Neuronal stem cell (in vitro differentiated cells): ENCODE measurements at regions not wholly inside any gene's neighbourhood (a gene's known extent, or its start where the extent isn't known, plus 50 kb on each side); places are given as distances from the start of the nearest gene placed in this dataset. TPM values are rescaled to one million over a fixed set of nuclear protein-coding genes. Genes with fewer than 3 reads are reported as not detected.
"Not testable (repeated sequence)": the region's sequence is repeated elsewhere in the genome, so short reads cannot be mapped to it uniquely, and the experiment has no call there.

Experiments used
- DNase-seq: peaks from one replicate; pipeline ENCODE4 v3.0.0-alpha.2; 2013; ENCODE audit warnings: low spot score
- H2AFZ ChIP-seq: one replicate; pipeline ENCODE4 v1.6.1; 2013; ENCODE audit warnings: mild to moderate bottlenecking, low read length, inconsistent platforms
- H2AK5ac ChIP-seq: 2 replicates; pipeline ENCODE4 v1.6.1; 2013; ENCODE audit warnings: low read depth, mild to moderate bottlenecking, inconsistent platforms, low read length, moderate library complexity, mixed read lengths
- H2BK120ac ChIP-seq: 2 replicates; pipeline ENCODE4 v1.6.1; 2013; ENCODE audit warnings: low read depth, mild to moderate bottlenecking, inconsistent platforms, low read length, moderate library complexity, mixed read lengths
- H2BK12ac ChIP-seq: one replicate; pipeline ENCODE4 v1.6.1; 2013; ENCODE audit warnings: low read length, inconsistent platforms
- H2BK15ac ChIP-seq: 2 replicates; pipeline ENCODE4 v1.6.1; 2013; ENCODE audit warnings: mild to moderate bottlenecking, low read length, inconsistent platforms, mixed read lengths
- H2BK5ac ChIP-seq: one replicate; pipeline ENCODE4 v1.6.1; 2013; ENCODE audit warnings: inconsistent platforms, mild to moderate bottlenecking, low read length, moderate library complexity
- H3K14ac ChIP-seq: one replicate; pipeline ENCODE4 v1.6.1; 2013; ENCODE audit warnings: low read length, inconsistent platforms
- H3K18ac ChIP-seq: 2 replicates; pipeline ENCODE4 v1.6.1; 2013; ENCODE audit warnings: low read length, inconsistent platforms
- H3K23ac ChIP-seq: 2 replicates; pipeline ENCODE4 v1.6.1; 2013; ENCODE audit warnings: low read depth, mild to moderate bottlenecking, mixed read lengths, low read length, inconsistent platforms; ENCODE audit not compliant: poor library complexity
- H3K27ac ChIP-seq: replicated peaks from 3 replicates; pipeline ENCODE4 v1.5.1; 2013; ENCODE audit warnings: low read length, inconsistent platforms
- H3K27me3 ChIP-seq, 3 experiments: 2 replicates each; pipeline ENCODE4 v1.6.1; 2013; ENCODE audit warnings: low read length in 3 of 3, mild to moderate bottlenecking in 2 of 3, inconsistent platforms in 1 of 3, low read depth in 1 of 3, mixed read lengths in 1 of 3, moderate library complexity in 1 of 3; ENCODE audit not compliant: control insufficient read depth in 3 of 3, insufficient read depth in 3 of 3
- H3K36me3 ChIP-seq, 2 donors: replicated peaks in 1 of 2; 2 replicates each; pipeline ENCODE4 v1.6.1; 2013; ENCODE audit warnings: low read length in 2 of 2; ENCODE audit not compliant: control insufficient read depth in 2 of 2, insufficient read depth in 2 of 2
- H3K4ac ChIP-seq: 2 replicates; pipeline ENCODE4 v1.6.1; 2013; ENCODE audit warnings: inconsistent platforms, mild to moderate bottlenecking, low read length, moderate library complexity
- H3K4me1 ChIP-seq, 2 donors: 1 replicate in 1 of 2; 2 replicates in 1 of 2; pipeline ENCODE4 v1.6.1; 2013; ENCODE audit warnings: low read length in 2 of 2, low read depth in 1 of 2; ENCODE audit not compliant: control insufficient read depth in 2 of 2, insufficient read depth in 1 of 2
- H3K4me2 ChIP-seq: one replicate; pipeline ENCODE4 v1.6.1; 2013; ENCODE audit warnings: mild to moderate bottlenecking, low read length, inconsistent platforms; ENCODE audit not compliant: insufficient read depth, poor library complexity, severe bottlenecking
- H3K4me3 ChIP-seq, 2 donors: 2 replicates each; pipeline ENCODE4 v1.5.1; 2013; ENCODE audit warnings: low read length in 2 of 2, mild to moderate bottlenecking in 2 of 2, inconsistent platforms in 1 of 2, moderate library complexity in 1 of 2
- H3K79me1 ChIP-seq: one replicate; pipeline ENCODE4 v1.6.1; 2013; ENCODE audit warnings: low read depth, mild to moderate bottlenecking, inconsistent platforms, low read length, moderate library complexity
- H3K9ac ChIP-seq: one replicate; pipeline ENCODE4 v1.6.1; 2013; ENCODE audit warnings: mild to moderate bottlenecking, low read depth, low read length, inconsistent platforms; ENCODE audit not compliant: poor library complexity
- H3K9me3 ChIP-seq, 2 donors: replicated peaks in 1 of 2; 2 replicates each; pipeline versions ENCODE3 to v1.6.1; 2013; ENCODE audit warnings: low read length in 2 of 2, mild to moderate bottlenecking in 2 of 2, inconsistent platforms in 1 of 2, low read depth in 1 of 2, mixed read lengths in 1 of 2, moderate library complexity in 1 of 2; ENCODE audit not compliant: control insufficient read depth in 2 of 2, insufficient read depth in 1 of 2
- H4K8ac ChIP-seq: one replicate; pipeline ENCODE4 v1.6.1; 2013; ENCODE audit warnings: low read depth, mild to moderate bottlenecking, inconsistent platforms, low read length, moderate library complexity
- H4K91ac ChIP-seq: one replicate; pipeline ENCODE4 v1.6.1; 2013; ENCODE audit warnings: low read length, low read depth, mild to moderate bottlenecking, inconsistent platforms; ENCODE audit not compliant: poor library complexity
- WGBS, 2 donors: extraction: QIAGEN DNeasy Blood & Tissue Kit; methylation state at CpG; one replicate each; pipeline ENCODE4 v1.1.7; 2013; ENCODE audit warnings: missing lambda C conversion rate in 2 of 2, mixed read lengths in 1 of 2; ENCODE audit not compliant: insufficient read length in 2 of 2, insufficient replicate concordance in 1 of 2; ENCODE audit errors: extremely low coverage in 2 of 2; 5-methylcytosine and 5-hydroxymethylcytosine counted together
- small RNA-seq: library from polyadenylated mRNA; stranded (forward); fragments of <200 nt; extraction: miRNeasy Mini kit (QIAGEN cat#:217004); gene quantifications from one replicate; pipeline ENCODE3, GENCODE V24; 2013; ENCODE audit not compliant: insufficient read depth

DNA sequence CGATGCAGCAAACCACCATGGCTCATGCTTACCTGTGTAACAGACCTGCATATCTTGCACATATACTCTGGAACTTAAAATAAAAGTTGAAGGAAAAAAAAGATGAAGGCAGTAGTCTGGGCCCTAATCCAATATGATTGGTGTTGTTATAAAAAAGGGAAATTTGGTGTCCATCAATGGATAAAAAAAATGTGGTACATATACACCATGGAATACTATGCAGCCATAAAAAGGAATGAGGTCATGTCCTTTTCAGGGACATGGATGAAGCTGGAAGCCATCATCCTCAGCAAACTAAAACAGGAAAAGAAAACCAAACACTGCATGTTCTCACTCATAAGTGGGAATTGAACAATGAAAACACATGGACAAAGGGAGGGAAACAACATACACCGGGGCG is 74.1 kb upstream of the GPR101 start:
- H2BK12ac ChIP-seq, H3K4me1 ChIP-seq, H3K14ac ChIP-seq, H2AFZ ChIP-seq, H3K4me3 ChIP-seq, H2BK120ac ChIP-seq, H2AK5ac ChIP-seq, H3K4me2 ChIP-seq, H3K9me3 ChIP-seq, H4K8ac ChIP-seq, H3K23ac ChIP-seq, H3K18ac ChIP-seq, H2BK15ac ChIP-seq, H2BK5ac ChIP-seq, H3K9ac ChIP-seq, H3K79me1 ChIP-seq, H3K27ac ChIP-seq, H3K4ac ChIP-seq, H3K36me3 ChIP-seq, H3K27me3 ChIP-seq, H4K91ac ChIP-seq, DNase-seq: not testable (repeated sequence)
- WGBS, 2 donors, result no CpG with 5 or more reads among the region's 3 CpGs

DNA sequence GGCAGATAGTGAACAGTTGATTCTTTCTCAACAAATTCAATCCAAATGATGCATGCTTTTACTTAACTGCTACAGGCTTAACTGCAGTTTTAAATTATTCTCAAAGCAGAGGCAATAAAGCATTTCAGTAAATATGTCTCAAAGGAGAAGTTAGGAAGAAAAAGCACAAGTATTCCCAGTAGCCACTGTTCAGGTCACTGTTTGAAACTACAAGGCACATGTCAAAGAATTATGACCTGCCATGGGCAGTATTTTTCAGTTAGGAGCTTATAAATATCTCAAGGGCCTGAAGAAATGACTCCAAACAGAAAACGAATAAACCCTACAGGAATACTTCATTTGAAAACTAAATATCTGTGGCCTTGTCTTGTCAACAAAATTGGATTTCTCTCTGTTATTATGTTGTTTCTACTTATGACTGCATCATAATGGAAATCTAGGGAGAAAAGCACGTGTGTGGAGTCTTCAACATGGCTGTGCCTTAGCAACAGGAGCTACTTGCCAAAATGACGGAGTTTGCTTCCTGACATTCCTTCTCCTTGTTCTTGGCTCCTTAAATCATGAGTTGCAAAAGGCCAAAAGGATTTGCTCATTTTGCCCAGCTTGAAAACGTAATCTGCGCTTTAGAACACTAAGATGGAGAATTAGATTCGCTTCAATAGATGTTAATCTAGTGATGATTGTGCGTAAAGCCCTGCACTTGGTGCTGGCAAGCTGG is 67.6 kb upstream of the GPR101 start:
- H4K91ac ChIP-seq, result no peak overlapping the region
- no peak overlapping the region for H3K23ac ChIP-seq
- no peak overlapping the region for H3K9ac ChIP-seq
- H3K9me3 ChIP-seq, result no peaks in the 10 kb centered on the region
- H2BK120ac ChIP-seq, result no peak overlapping the region
- peaks cover 0 to 9% (median 0%) of the 10 kb centered on the region in 3 experiments for H3K27me3 ChIP-seq
- H3K4me1 ChIP-seq, result no peaks in the 10 kb centered on the region
- no peak overlapping the region for H2AFZ ChIP-seq
- no peaks in the 10 kb centered on the region for H3K36me3 ChIP-seq
- no peak for DNase-seq
- no peak overlapping the region for H2BK5ac ChIP-seq
- no peak overlapping the region for H3K4me3 ChIP-seq
- no peak overlapping the region for H3K18ac ChIP-seq
- H3K27ac ChIP-seq, result no peak overlapping the region
- no peak overlapping the region for H2BK15ac ChIP-seq
- no peaks in the 10 kb centered on the region for H3K79me1 ChIP-seq
- H3K14ac ChIP-seq, result no peak overlapping the region
- H4K8ac ChIP-seq, result no peak overlapping the region
- no peak overlapping the region for H2AK5ac ChIP-seq
- H3K4ac ChIP-seq, result no peak overlapping the region
- H3K4me2 ChIP-seq, result no peak overlapping the region
- no CpG with 5 or more reads among the region's 7 CpGs for WGBS, 2 donors
- no peak overlapping the region for H2BK12ac ChIP-seq

Small RNA genes in the stretch of these regions (small RNA-seq; reads per million reads assigned to genes)
- not detected for gene AL355309.1
